Epithelial cell of proximal tubule (primary cell): ENCODE measurements at regions not wholly inside any gene's neighbourhood (a gene's known extent, or its start where the extent isn't known, plus 50 kb on each side); places are given as distances from the start of the nearest gene placed in this dataset.

ENCODE experiments used
- DNase-seq: peaks from one replicate; pipeline ENCODE4 v3.0.0-alpha.2; 2011; ENCODE audit warnings: low read depth
- H3K4me3 ChIP-seq: 2 replicates; pipeline ENCODE4 v1.5.1; 2011; ENCODE audit warnings: low read depth, mild to moderate bottlenecking, low read length
- CTCF ChIP-seq: conservative IDR thresholded peaks from 2 replicates; pipeline ENCODE4 v1.5.1; 2012; ENCODE audit warnings: low read depth, mild to moderate bottlenecking, low read length

GRCh38 chr5:84680908-84681307 is 296.2 kb upstream of the EDIL3 start:
- no peak overlapping the region for H3K4me3 ChIP-seq
- no peak for DNase-seq
- no peak for TF ChIP-seq CTCF

GRCh38 chr5:84673785-84674184 is 289.1 kb upstream of the EDIL3 start:
- H3K4me3 ChIP-seq = no peak overlapping the region
- DNase-seq = no peak
- TF ChIP-seq CTCF = no peak

GRCh38 chr5:84667576-84667975 is 282.9 kb upstream of the EDIL3 start:
- no peak overlapping the region for H3K4me3 ChIP-seq
- TF ChIP-seq CTCF = no peak
- DNase-seq = no peak

- no peak for DNase-seq
- H3K4me3 ChIP-seq = no peak overlapping the region
- TF ChIP-seq CTCF = no peak
Observed at GRCh38 chr5:84650429-84650828, 265.7 kb upstream of the EDIL3 start.

GRCh38 chr5:84647581-84647980 is 262.9 kb upstream of the EDIL3 start:
- DNase-seq = no peak
- no peak overlapping the region for H3K4me3 ChIP-seq
- TF ChIP-seq CTCF = no peak

GRCh38 chr5:84642795-84643194 is 258.1 kb upstream of the EDIL3 start:
- H3K4me3 ChIP-seq = no peak overlapping the region
- no peak for DNase-seq
- no peak for TF ChIP-seq CTCF

- DNase-seq = no peak
- no peak overlapping the region for H3K4me3 ChIP-seq
- TF ChIP-seq CTCF = no peak
Observed at GRCh38 chr5:84642324-84642723, 257.6 kb upstream of the EDIL3 start.
